IPS-20b (cell line): ENCODE measurements at regions not wholly inside any gene's neighbourhood (a gene's known extent, or its start where the extent isn't known, plus 50 kb on each side); places are given as distances from the start of the nearest gene placed in this dataset.

Experiments
- H3K27ac ChIP-seq: one replicate; pipeline ENCODE4 v1.5.1; 2013; ENCODE audit warnings: low read length
- H3K27me3 ChIP-seq: 2 replicates; pipeline ENCODE4 v1.6.1; 2013; ENCODE audit warnings: mild to moderate bottlenecking, low read length, inconsistent platforms; ENCODE audit not compliant: insufficient read depth
- H3K36me3 ChIP-seq: 2 replicates; pipeline ENCODE4 v1.6.1; 2013; ENCODE audit warnings: low read depth, mild to moderate bottlenecking, inconsistent platforms, low read length, moderate library complexity; ENCODE audit not compliant: insufficient read depth
- H3K4me1 ChIP-seq: 2 replicates; pipeline ENCODE4 v1.6.1; 2013; ENCODE audit warnings: mild to moderate bottlenecking, control low read depth, inconsistent platforms, low read length, moderate library complexity; ENCODE audit not compliant: insufficient read depth
- H3K4me3 ChIP-seq: 2 replicates; pipeline ENCODE4 v1.5.1; 2013; ENCODE audit warnings: mild to moderate bottlenecking, low read length, inconsistent platforms
- H3K9ac ChIP-seq: 2 replicates; pipeline ENCODE4 v1.6.1; 2013; ENCODE audit warnings: low read depth, mild to moderate bottlenecking, inconsistent platforms, low read length, moderate library complexity
- H3K9me3 ChIP-seq: 2 replicates; pipeline ENCODE4 v1.6.1; 2013; ENCODE audit warnings: mild to moderate bottlenecking, low read depth, low read length, inconsistent platforms; ENCODE audit not compliant: insufficient read depth

- H3K27me3 ChIP-seq: no peaks in the 10 kb centered on the region
- H3K4me3 ChIP-seq: no peak overlapping the region
- H3K36me3 ChIP-seq: no peaks in the 10 kb centered on the region
- no peaks in the 10 kb centered on the region for H3K9me3 ChIP-seq
- H3K4me1 ChIP-seq: peaks cover 17% of the 10 kb centered on the region; the same call in 1 of the 2 replicates
- H3K27ac ChIP-seq: no peak overlapping the region
- H3K9ac ChIP-seq: no peak overlapping the region
These were observed 151.6 kb downstream of the SLITRK1 start for GRCh38 chr13:83730674-83731073.

GRCh38 chr13:83722443-83722842, 159.8 kb downstream of the SLITRK1 start:
- Histone ChIP-seq H3K36me3 (no peaks in the 10 kb centered on the region), H3K4me1 (peaks cover 9% of the 10 kb centered on the region), H3K9me3 (no peaks in the 10 kb centered on the region), H3K4me3 (no peak overlapping the region), H3K27me3 (no peaks in the 10 kb centered on the region), H3K9ac (no peak overlapping the region), H3K27ac (no peak overlapping the region)

GRCh38 chr13:83716121-83716520, 166.2 kb downstream of the SLITRK1 start:
- H3K9ac ChIP-seq: no peak overlapping the region
- peaks cover 3% of the 10 kb centered on the region for H3K4me1 ChIP-seq
- no peak overlapping the region for H3K4me3 ChIP-seq
- H3K9me3 ChIP-seq: no peaks in the 10 kb centered on the region
- H3K27ac ChIP-seq: no peak overlapping the region
- H3K36me3 ChIP-seq: no peaks in the 10 kb centered on the region
- no peaks in the 10 kb centered on the region for H3K27me3 ChIP-seq

- Histone ChIP-seq H3K36me3 (no peaks in the 10 kb centered on the region), H3K27ac (no peak overlapping the region), H3K4me3 (no peak overlapping the region), H3K9ac (no peak overlapping the region), H3K4me1 (peaks cover 3% of the 10 kb centered on the region), H3K9me3 (no peaks in the 10 kb centered on the region), H3K27me3 (no peaks in the 10 kb centered on the region)
These were observed 168.0 kb downstream of the SLITRK1 start for GRCh38 chr13:83714236-83714635.

- no peaks in the 10 kb centered on the region for H3K36me3 ChIP-seq
- peaks cover 3% of the 10 kb centered on the region for H3K4me1 ChIP-seq
These were observed 172.2 kb downstream of the SLITRK1 start for GRCh38 chr13:83710133-83710515.

GRCh38 chr13:83709426-83710132, 172.7 kb downstream of the SLITRK1 start:
- H3K9me3 ChIP-seq: no peaks in the 10 kb centered on the region

More at GRCh38 chr13:83710133-83710515, 172.2 kb downstream of the SLITRK1 start:
- no peak overlapping the region for H3K4me3 ChIP-seq
- H3K9me3 ChIP-seq: no peaks in the 10 kb centered on the region
- H3K9ac ChIP-seq: no peak overlapping the region
- no peak overlapping the region for H3K27ac ChIP-seq
- H3K27me3 ChIP-seq: no peaks in the 10 kb centered on the region

GRCh38 chr13:83702021-83702420, 180.3 kb downstream of the SLITRK1 start:
- Histone ChIP-seq H3K4me1 (no peaks in the 10 kb centered on the region), H3K9ac (no peak overlapping the region), H3K27me3 (no peaks in the 10 kb centered on the region), H3K36me3 (no peaks in the 10 kb centered on the region), H3K9me3 (no peaks in the 10 kb centered on the region), H3K4me3 (no peak overlapping the region), H3K27ac (no peak overlapping the region)

More at GRCh38 chr13:83709426-83710132, 172.7 kb downstream of the SLITRK1 start:
- Histone ChIP-seq H3K27me3 (no peaks in the 10 kb centered on the region), H3K4me3 (no peak overlapping the region), H3K36me3 (no peaks in the 10 kb centered on the region), H3K27ac (no peak overlapping the region), H3K4me1 (peaks cover 3% of the 10 kb centered on the region), H3K9ac (no peak overlapping the region)

GRCh38 chr13:83692800-83693199, 189.5 kb downstream of the SLITRK1 start:
- no peak overlapping the region for H3K9ac ChIP-seq
- peaks cover 6% of the 10 kb centered on the region; the same call in 1 of the 2 replicates for H3K4me1 ChIP-seq
- H3K4me3 ChIP-seq: no peak overlapping the region
- H3K27me3 ChIP-seq: no peaks in the 10 kb centered on the region
- no peak overlapping the region for H3K27ac ChIP-seq
- no peaks in the 10 kb centered on the region for H3K9me3 ChIP-seq
- no peaks in the 10 kb centered on the region for H3K36me3 ChIP-seq

- H3K9me3 ChIP-seq: no peaks in the 10 kb centered on the region
- H3K9ac ChIP-seq: no peak overlapping the region
- peaks cover 6% of the 10 kb centered on the region; the same call in 1 of the 2 replicates for H3K4me1 ChIP-seq
- H3K4me3 ChIP-seq: no peak overlapping the region
- no peaks in the 10 kb centered on the region for H3K27me3 ChIP-seq
- no peaks in the 10 kb centered on the region for H3K36me3 ChIP-seq
- no peak overlapping the region for H3K27ac ChIP-seq
These were observed 190.3 kb downstream of the SLITRK1 start for GRCh38 chr13:83691966-83692365.

GRCh38 chr13:83681547-83681946, 200.7 kb downstream of the SLITRK1 start:
- Histone ChIP-seq H3K4me1 (no peaks in the 10 kb centered on the region; the same call in 1 of the 2 replicates), H3K9me3 (no peaks in the 10 kb centered on the region), H3K36me3 (no peaks in the 10 kb centered on the region), H3K4me3 (no peak overlapping the region), H3K27me3 (no peaks in the 10 kb centered on the region), H3K9ac (no peak overlapping the region), H3K27ac (no peak overlapping the region)

GRCh38 chr13:83677985-83678384, 204.3 kb downstream of the SLITRK1 start:
- no peak overlapping the region for H3K27ac ChIP-seq
- H3K9ac ChIP-seq: no peak overlapping the region
- H3K9me3 ChIP-seq: no peaks in the 10 kb centered on the region
- no peak overlapping the region for H3K4me3 ChIP-seq
- no peaks in the 10 kb centered on the region for H3K36me3 ChIP-seq
- no peaks in the 10 kb centered on the region for H3K27me3 ChIP-seq
- no peaks in the 10 kb centered on the region; the same call in 1 of the 2 replicates for H3K4me1 ChIP-seq

- H3K4me1 ChIP-seq: no peaks in the 10 kb centered on the region
- H3K27me3 ChIP-seq: no peaks in the 10 kb centered on the region
- no peak overlapping the region for H3K27ac ChIP-seq
- H3K9ac ChIP-seq: no peak overlapping the region
- peaks cover 5% of the 10 kb centered on the region; the same call in 1 of the 2 replicates for H3K9me3 ChIP-seq
- no peaks in the 10 kb centered on the region for H3K36me3 ChIP-seq
- H3K4me3 ChIP-seq: no peak overlapping the region
These were observed 209.7 kb downstream of the SLITRK1 start for GRCh38 chr13:83672612-83673011.
